ENCODE measurements at regions not wholly inside any gene's neighbourhood (a gene's known extent, or its start where the extent isn't known, plus 50 kb on each side); places are given as distances from the start of the nearest gene placed in this dataset.

- Mint-ChIP-seq H3K27me3 (peaks cover 0 to 2% of the 10 kb centered on the region in 2 donors), H3K27ac (no peak overlapping the region), H3K9me3 (no peaks in the 10 kb centered on the region), H3K4me1 (no peaks in the 10 kb centered on the region), H3K36me3 (no peaks in the 10 kb centered on the region), H3K4me3 (no peak overlapping the region)
- no peak for DNase-seq
- POLR2A ChIA-PET: no interaction called here
- no peaks in the 10 kb centered on the region for H3K36me3 ChIP-seq (ENCODE audit: insufficient read depth, low read length)
- no peak overlapping the region for H3K4me3 ChIP-seq (ENCODE audit: low read length)
- H3K27ac ChIP-seq (ENCODE audit: low read depth, low read length): no peak overlapping the region
- no peaks in the 10 kb centered on the region for H3K9me3 ChIP-seq (ENCODE audit: low read length)
- CTCF ChIA-PET: no interaction called here
- H3K4me1 ChIP-seq (ENCODE audit: insufficient read depth, low read length): peaks cover under 1% of the 10 kb centered on the region
- no peaks in the 10 kb centered on the region for H3K27me3 ChIP-seq (ENCODE audit: insufficient read depth, low read length, poor library complexity, severe bottlenecking)
Observed at GRCh38 chr18:22844190-22844589, 88.9 kb upstream of the RBBP8 start.

- ChIA-PET CTCF (no interaction called here), POLR2A (no interaction called here)
- no peaks in the 10 kb centered on the region for H3K9me3 ChIP-seq (ENCODE audit: low read length)
- peaks cover 0 to 2% of the 10 kb centered on the region in 2 donors for H3K27me3 Mint-ChIP-seq
- DNase-seq: no peak
- H3K4me1 ChIP-seq (ENCODE audit: insufficient read depth, low read length): no peaks in the 10 kb centered on the region
- H3K27me3 ChIP-seq (ENCODE audit: insufficient read depth, low read length, poor library complexity, severe bottlenecking): no peaks in the 10 kb centered on the region
- H3K4me1 Mint-ChIP-seq: no peaks in the 10 kb centered on the region
- no peak overlapping the region for H3K4me3 ChIP-seq (ENCODE audit: low read length)
- H3K27ac ChIP-seq (ENCODE audit: low read depth, low read length): no peak overlapping the region
- H3K27ac Mint-ChIP-seq: no peak overlapping the region
- H3K4me3 Mint-ChIP-seq: no peak overlapping the region
- no peaks in the 10 kb centered on the region for H3K36me3 Mint-ChIP-seq
- H3K36me3 ChIP-seq (ENCODE audit: insufficient read depth, low read length): no peaks in the 10 kb centered on the region
- no peaks in the 10 kb centered on the region for H3K9me3 Mint-ChIP-seq
Observed at GRCh38 chr18:22844628-22845027, 88.5 kb upstream of the RBBP8 start.

GRCh38 chr18:22846088-22846683 is 86.9 kb upstream of the RBBP8 start:
- POLR2A ChIA-PET: no interaction called here
- Histone ChIP-seq H3K27ac (ENCODE audit: low read depth, low read length) (no peak overlapping the region), H3K27me3 (ENCODE audit: insufficient read depth, low read length, poor library complexity, severe bottlenecking) (no peaks in the 10 kb centered on the region), H3K9me3 (ENCODE audit: low read length) (no peaks in the 10 kb centered on the region), H3K4me1 (ENCODE audit: insufficient read depth, low read length) (no peaks in the 10 kb centered on the region), H3K4me3 (ENCODE audit: low read length) (no peak overlapping the region), H3K36me3 (ENCODE audit: insufficient read depth, low read length) (no peaks in the 10 kb centered on the region)
- no peaks in the 10 kb centered on the region for H3K9me3 Mint-ChIP-seq
- H3K36me3 Mint-ChIP-seq: no peaks in the 10 kb centered on the region
- CTCF ChIA-PET: no interaction called here
- no peaks in the 10 kb centered on the region for H3K4me1 Mint-ChIP-seq
- H3K27me3 Mint-ChIP-seq: peaks cover 0 to 2% of the 10 kb centered on the region in 2 donors
- no peak overlapping the region for H3K27ac Mint-ChIP-seq
- no peak overlapping the region for H3K4me3 Mint-ChIP-seq
- no peak for DNase-seq

GRCh38 chr18:22846697-22847096 is 86.4 kb upstream of the RBBP8 start:
- H3K36me3 Mint-ChIP-seq: no peaks in the 10 kb centered on the region
- no peak for DNase-seq
- peaks cover 2 to 4% of the 10 kb centered on the region in 2 donors for H3K27me3 Mint-ChIP-seq
- no peak overlapping the region for H3K4me3 Mint-ChIP-seq
- ChIA-PET CTCF (no interaction called here), POLR2A (interaction anchor here (0.6 kb wide), 1 partner anchor 13 kb away, joined by 4 read pairs; no protein-coding TSS in a partner anchor)
- no peaks in the 10 kb centered on the region for H3K27me3 ChIP-seq (ENCODE audit: insufficient read depth, low read length, poor library complexity, severe bottlenecking)
- H3K4me1 ChIP-seq (ENCODE audit: insufficient read depth, low read length): no peaks in the 10 kb centered on the region
- H3K27ac ChIP-seq (ENCODE audit: low read depth, low read length): no peak overlapping the region
- no peak overlapping the region for H3K4me3 ChIP-seq (ENCODE audit: low read length)
- no peak overlapping the region for H3K27ac Mint-ChIP-seq
- no peaks in the 10 kb centered on the region for H3K9me3 ChIP-seq (ENCODE audit: low read length)
- H3K4me1 Mint-ChIP-seq: no peaks in the 10 kb centered on the region
- H3K36me3 ChIP-seq (ENCODE audit: insufficient read depth, low read length): no peaks in the 10 kb centered on the region
- no peaks in the 10 kb centered on the region for H3K9me3 Mint-ChIP-seq

- Histone ChIP-seq H3K9me3 (ENCODE audit: low read length) (no peaks in the 10 kb centered on the region), H3K4me1 (ENCODE audit: insufficient read depth, low read length) (no peaks in the 10 kb centered on the region), H3K27ac (ENCODE audit: low read depth, low read length) (no peak overlapping the region), H3K4me3 (ENCODE audit: low read length) (no peak overlapping the region), H3K27me3 (ENCODE audit: insufficient read depth, low read length, poor library complexity, severe bottlenecking) (no peaks in the 10 kb centered on the region), H3K36me3 (ENCODE audit: insufficient read depth, low read length) (no peaks in the 10 kb centered on the region)
- no peak overlapping the region for H3K27ac Mint-ChIP-seq
- H3K36me3 Mint-ChIP-seq: no peaks in the 10 kb centered on the region
- ChIA-PET CTCF (no interaction called here), POLR2A (no interaction called here)
- H3K4me3 Mint-ChIP-seq: no peak overlapping the region
- H3K27me3 Mint-ChIP-seq: peaks cover 2 to 6% of the 10 kb centered on the region in 2 donors
- no peaks in the 10 kb centered on the region for H3K4me1 Mint-ChIP-seq
- DNase-seq: no peak
- no peaks in the 10 kb centered on the region for H3K9me3 Mint-ChIP-seq
Observed at GRCh38 chr18:22847392-22847791, 85.7 kb upstream of the RBBP8 start.

GRCh38 chr18:22847867-22848451 is 85.2 kb upstream of the RBBP8 start:
- no peaks in the 10 kb centered on the region for H3K36me3 ChIP-seq (ENCODE audit: insufficient read depth, low read length)
- no peaks in the 10 kb centered on the region for H3K9me3 Mint-ChIP-seq
- POLR2A ChIA-PET: no interaction called here
- H3K9me3 ChIP-seq (ENCODE audit: low read length): no peaks in the 10 kb centered on the region
- no peak overlapping the region for H3K4me3 Mint-ChIP-seq
- no peak overlapping the region for H3K4me3 ChIP-seq (ENCODE audit: low read length)
- no peaks in the 10 kb centered on the region for H3K4me1 Mint-ChIP-seq
- no peaks in the 10 kb centered on the region for H3K27me3 ChIP-seq (ENCODE audit: insufficient read depth, low read length, poor library complexity, severe bottlenecking)
- H3K4me1 ChIP-seq (ENCODE audit: insufficient read depth, low read length): no peaks in the 10 kb centered on the region
- no peaks in the 10 kb centered on the region for H3K36me3 Mint-ChIP-seq
- H3K27ac Mint-ChIP-seq: no peak overlapping the region
- CTCF ChIA-PET: no interaction called here
- no peak for DNase-seq
- peaks cover 2 to 6% of the 10 kb centered on the region in 2 donors for H3K27me3 Mint-ChIP-seq
- no peak overlapping the region for H3K27ac ChIP-seq (ENCODE audit: low read depth, low read length)

GRCh38 chr18:22848615-22849014 is 84.5 kb upstream of the RBBP8 start:
- DNase-seq: no peak
- no peak overlapping the region for H3K27ac ChIP-seq (ENCODE audit: low read depth, low read length)
- H3K9me3 ChIP-seq (ENCODE audit: low read length): no peaks in the 10 kb centered on the region
- no peak overlapping the region for H3K4me3 ChIP-seq (ENCODE audit: low read length)
- Mint-ChIP-seq H3K36me3 (no peaks in the 10 kb centered on the region), H3K4me1 (no peaks in the 10 kb centered on the region), H3K27ac (no peak overlapping the region), H3K27me3 (peaks cover 3 to 11% of the 10 kb centered on the region in 2 donors), H3K4me3 (no peak overlapping the region), H3K9me3 (no peaks in the 10 kb centered on the region)
- H3K36me3 ChIP-seq (ENCODE audit: insufficient read depth, low read length): no peaks in the 10 kb centered on the region
- no peaks in the 10 kb centered on the region for H3K27me3 ChIP-seq (ENCODE audit: insufficient read depth, low read length, poor library complexity, severe bottlenecking)
- ChIA-PET CTCF (no interaction called here), POLR2A (no interaction called here)
- no peaks in the 10 kb centered on the region for H3K4me1 ChIP-seq (ENCODE audit: insufficient read depth, low read length)

GRCh38 chr18:22856870-22857269 is 76.3 kb upstream of the RBBP8 start:
- DNase-seq: no peak
- ChIA-PET CTCF (no interaction called here), POLR2A (no interaction called here)
- Histone ChIP-seq H3K27ac (ENCODE audit: low read depth, low read length) (no peak overlapping the region), H3K4me1 (ENCODE audit: insufficient read depth, low read length) (no peaks in the 10 kb centered on the region), H3K36me3 (ENCODE audit: insufficient read depth, low read length) (no peaks in the 10 kb centered on the region), H3K4me3 (ENCODE audit: low read length) (no peak overlapping the region), H3K27me3 (ENCODE audit: insufficient read depth, low read length, poor library complexity, severe bottlenecking) (peaks cover 3% of the 10 kb centered on the region), H3K9me3 (ENCODE audit: low read length) (no peaks in the 10 kb centered on the region)
- Mint-ChIP-seq H3K36me3 (no peaks in the 10 kb centered on the region), H3K4me3 (no peak overlapping the region), H3K27ac (no peak overlapping the region), H3K9me3 (no peaks in the 10 kb centered on the region), H3K27me3 (peaks cover 17 to 56% of the 10 kb centered on the region in 2 donors), H3K4me1 (no peaks in the 10 kb centered on the region)
